ENCODE measurements at regions not wholly inside any gene's neighbourhood (a gene's known extent, or its start where the extent isn't known, plus 50 kb on each side); places are given as distances from the start of the nearest gene placed in this dataset.

DNA sequence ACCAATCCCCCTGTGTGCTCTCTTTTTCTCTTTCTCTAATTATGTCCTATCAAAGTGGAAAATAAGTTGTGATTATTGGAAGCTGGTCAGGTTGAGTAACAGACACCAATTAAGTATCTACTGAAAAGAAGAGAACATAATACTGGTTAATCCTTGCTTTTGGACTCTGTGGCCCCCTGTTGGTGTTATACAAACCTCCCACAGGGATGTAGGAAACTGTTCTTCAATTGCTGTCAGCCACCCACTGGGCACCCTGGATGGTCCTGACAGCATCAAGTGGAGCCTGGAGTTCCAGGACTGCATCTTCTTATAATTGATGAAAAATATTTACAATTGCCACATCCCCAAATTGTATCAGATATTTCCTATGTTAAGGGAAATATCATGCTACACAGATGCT lies 939.7 kb downstream of the KCNMA1 start:
- ATAC-seq = no peak
- CTCF ChIA-PET = no interaction called here
- intact Hi-C loops (cut with micrococcal nuclease) = no loop called here

More for the DNA sequence above, 939.7 kb downstream of the KCNMA1 start:
- no peaks in the 10 kb centered on the region for H3K9me2 ChIP-seq (ENCODE audit: insufficient read depth)
- no peaks in the 10 kb centered on the region for H4K20me1 ChIP-seq (ENCODE audit: insufficient read depth)
- ChIA-PET POLR2A (no interaction called here), RAD21 (ENCODE audit: low non-redundant PET in 1 of 2, low total read pairs in 2 of 2, uncharacterized antibody in 2 of 2, unreplicated experiment in 2 of 2) (no interaction called here)
- no peaks in the 10 kb centered on the region for H3K79me2 ChIP-seq (ENCODE audit: insufficient read depth, low read length)
- DNase-seq (ENCODE audit: low read depth, low spot score) = no peak
- H3K4me2 ChIP-seq (ENCODE audit: low read length) = no peak overlapping the region
- H3K27ac ChIP-seq (ENCODE audit: low read depth, low read length) = no peak overlapping the region
- H3K4me3 ChIP-seq (replicated peaks in 1 of 2; ENCODE audit: low read depth in 1 of 2, low read length in 2 of 2) = no peak overlapping the region
- no peak overlapping the region for H3K9ac ChIP-seq (ENCODE audit: low read length)
- no TSS peak for BruUV-seq (replicated peaks)
- H3K27me3 ChIP-seq (ENCODE audit: insufficient read depth, low read length) = no peaks in the 10 kb centered on the region
- H3K9me3 ChIP-seq (ENCODE audit: control insufficient read depth in 1 of 2, insufficient read depth in 1 of 2, low read depth in 1 of 2, low read length in 2 of 2) = no peaks in the 10 kb centered on the region
- H2AFZ ChIP-seq (ENCODE audit: low read depth, low read length, poor library complexity, severe bottlenecking) = no peak overlapping the region
- H3K4me1 ChIP-seq (ENCODE audit: control insufficient read depth in 1 of 2, insufficient read depth in 2 of 2, low read length in 2 of 2) = no peaks in the 10 kb centered on the region
- TF ChIP-seq, protein P1, sequence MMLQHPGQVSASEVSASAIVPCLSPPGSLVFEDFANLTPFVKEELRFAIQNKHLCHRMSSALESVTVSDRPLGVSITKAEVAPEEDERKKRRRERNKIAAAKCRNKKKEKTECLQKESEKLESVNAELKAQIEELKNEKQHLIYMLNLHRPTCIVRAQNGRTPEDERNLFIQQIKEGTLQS (IDR thresholded peaks at IDR 0.05) = no peak
- no peak for TF ChIP-seq CBX3 (IDR thresholded peaks at IDR 0.05; ENCODE audit: low read depth)
- no peak for TF ChIP-seq FOSL1 (IDR thresholded peaks at IDR 0.05; ENCODE audit: low read depth)
- TF ChIP-seq, protein P2, sequence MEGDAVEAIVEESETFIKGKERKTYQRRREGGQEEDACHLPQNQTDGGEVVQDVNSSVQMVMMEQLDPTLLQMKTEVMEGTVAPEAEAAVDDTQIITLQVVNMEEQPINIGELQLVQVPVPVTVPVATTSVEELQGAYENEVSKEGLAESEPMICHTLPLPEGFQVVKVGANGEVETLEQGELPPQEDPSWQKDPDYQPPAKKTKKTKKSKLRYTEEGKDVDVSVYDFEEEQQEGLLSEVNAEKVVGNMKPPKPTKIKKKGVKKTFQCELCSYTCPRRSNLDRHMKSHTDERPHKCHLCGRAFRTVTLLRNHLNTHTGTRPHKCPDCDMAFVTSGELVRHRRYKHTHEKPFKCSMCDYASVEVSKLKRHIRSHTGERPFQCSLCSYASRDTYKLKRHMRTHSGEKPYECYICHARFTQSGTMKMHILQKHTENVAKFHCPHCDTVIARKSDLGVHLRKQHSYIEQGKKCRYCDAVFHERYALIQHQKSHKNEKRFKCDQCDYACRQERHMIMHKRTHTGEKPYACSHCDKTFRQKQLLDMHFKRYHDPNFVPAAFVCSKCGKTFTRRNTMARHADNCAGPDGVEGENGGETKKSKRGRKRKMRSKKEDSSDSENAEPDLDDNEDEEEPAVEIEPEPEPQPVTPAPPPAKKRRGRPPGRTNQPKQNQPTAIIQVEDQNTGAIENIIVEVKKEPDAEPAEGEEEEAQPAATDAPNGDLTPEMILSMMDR (IDR thresholded peaks at IDR 0.05 in 2 of 3, conservative IDR thresholded peaks at IDR 0.05 in 1 of 3; ENCODE audit: borderline replicate concordance in 1 of 3, insufficient read depth in 1 of 3, low read depth in 2 of 3, low read length in 2 of 3) = no peak
- TF ChIP-seq, protein P3, sequence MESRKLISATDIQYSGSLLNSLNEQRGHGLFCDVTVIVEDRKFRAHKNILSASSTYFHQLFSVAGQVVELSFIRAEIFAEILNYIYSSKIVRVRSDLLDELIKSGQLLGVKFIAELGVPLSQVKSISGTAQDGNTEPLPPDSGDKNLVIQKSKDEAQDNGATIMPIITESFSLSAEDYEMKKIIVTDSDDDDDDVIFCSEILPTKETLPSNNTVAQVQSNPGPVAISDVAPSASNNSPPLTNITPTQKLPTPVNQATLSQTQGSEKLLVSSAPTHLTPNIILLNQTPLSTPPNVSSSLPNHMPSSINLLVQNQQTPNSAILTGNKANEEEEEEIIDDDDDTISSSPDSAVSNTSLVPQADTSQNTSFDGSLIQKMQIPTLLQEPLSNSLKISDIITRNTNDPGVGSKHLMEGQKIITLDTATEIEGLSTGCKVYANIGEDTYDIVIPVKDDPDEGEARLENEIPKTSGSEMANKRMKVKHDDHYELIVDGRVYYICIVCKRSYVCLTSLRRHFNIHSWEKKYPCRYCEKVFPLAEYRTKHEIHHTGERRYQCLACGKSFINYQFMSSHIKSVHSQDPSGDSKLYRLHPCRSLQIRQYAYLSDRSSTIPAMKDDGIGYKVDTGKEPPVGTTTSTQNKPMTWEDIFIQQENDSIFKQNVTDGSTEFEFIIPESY (IDR thresholded peaks at IDR 0.05; ENCODE audit: extremely low read depth, insufficient replicate concordance, low read length) = no peak
- TF ChIP-seq SIN3A (IDR thresholded peaks at IDR 0.05; ENCODE audit: low read depth) = no peak
- no peak for TF ChIP-seq POLR2AphosphoS5 (IDR thresholded peaks at IDR 0.05; ENCODE audit: low read depth, low read length)
- TF ChIP-seq, protein P4, sequence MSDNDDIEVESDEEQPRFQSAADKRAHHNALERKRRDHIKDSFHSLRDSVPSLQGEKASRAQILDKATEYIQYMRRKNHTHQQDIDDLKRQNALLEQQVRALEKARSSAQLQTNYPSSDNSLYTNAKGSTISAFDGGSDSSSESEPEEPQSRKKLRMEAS (IDR thresholded peaks at IDR 0.05) = no peak
- no peak for TF ChIP-seq SRF (IDR thresholded peaks at IDR 0.05; ENCODE audit: low read depth)
- no peak for TF ChIP-seq ZFX (IDR thresholded peaks at IDR 0.05)
- TF ChIP-seq CEBPB (IDR thresholded peaks at IDR 0.05; ENCODE audit: low read depth) = no peak
- no peak for TF ChIP-seq ZNF274 (IDR thresholded peaks at IDR 0.05; ENCODE audit: low read depth, low read length)
- no peak for TF ChIP-seq EZH2 (IDR thresholded peaks at IDR 0.05)
- H3K36me3 ChIP-seq (ENCODE audit: control insufficient read depth in 1 of 2, insufficient read depth in 2 of 2, low read length in 2 of 2) = no peaks in the 10 kb centered on the region
